Caki2 (cell line): ENCODE measurements at regions not wholly inside any gene's neighbourhood (a gene's known extent, or its start where the extent isn't known, plus 50 kb on each side); places are given as distances from the start of the nearest gene placed in this dataset.

ENCODE experiments used
- DNase-seq: peaks from one replicate; pipeline ENCODE4 v3.0.0-alpha.2; 2015; ENCODE audit warnings: low read depth
- in situ Hi-C: cut with HindIII; loops from 2 replicates; pipeline ENCODE4 v1.10.0; 2016; ENCODE audit warnings: low sequenced_read_pairs, low pct_unique_long_range_greater_than_20kb, mixed read lengths

- in situ Hi-C loops = no loop called here
Observed at GRCh38 chr15:70411143-70411863, 313.6 kb upstream of the TLE3 start.

GRCh38 chr15:70410371-70410985 is 312.8 kb upstream of the TLE3 start:
- in situ Hi-C loops = no loop called here
- DNase-seq = peak; percentile 11

More at GRCh38 chr15:70411143-70411863, 313.6 kb upstream of the TLE3 start:
- DNase-seq = peak; percentile 26

- DNase-seq = no peak
- in situ Hi-C loops = no loop called here
Observed at GRCh38 chr15:70409388-70409787, 311.7 kb upstream of the TLE3 start.

GRCh38 chr15:70407955-70408354 is 310.2 kb upstream of the TLE3 start:
- DNase-seq = no peak
- in situ Hi-C loops = no loop called here

- in situ Hi-C loops = no loop called here
- DNase-seq = no peak
Observed at GRCh38 chr15:70407336-70407670, 309.6 kb upstream of the TLE3 start.

GRCh38 chr15:70406617-70407335 is 309.1 kb upstream of the TLE3 start:
- in situ Hi-C loops = no loop called here
- DNase-seq = no peak

- in situ Hi-C loops = no loop called here
- no peak for DNase-seq
Observed at GRCh38 chr15:70401709-70402108, 304.0 kb upstream of the TLE3 start.

- in situ Hi-C loops = no loop called here
- no peak for DNase-seq
Observed at GRCh38 chr15:70400766-70401541, 303.2 kb upstream of the TLE3 start.

GRCh38 chr15:70399204-70399603 is 301.5 kb upstream of the TLE3 start:
- no peak for DNase-seq
- in situ Hi-C loops = no loop called here

GRCh38 chr15:70398694-70399093 is 301.0 kb upstream of the TLE3 start:
- no peak for DNase-seq

GRCh38 chr15:70396807-70397206 is 299.1 kb upstream of the TLE3 start:
- in situ Hi-C loops = no loop called here
- DNase-seq = no peak

More at GRCh38 chr15:70398694-70399093, 301.0 kb upstream of the TLE3 start:
- in situ Hi-C loops = no loop called here

- DNase-seq = no peak
Observed at GRCh38 chr15:70395164-70395563, 297.4 kb upstream of the TLE3 start.

GRCh38 chr15:70390723-70391122 is 293.0 kb upstream of the TLE3 start:
- in situ Hi-C loops = no loop called here

More at GRCh38 chr15:70395164-70395563, 297.4 kb upstream of the TLE3 start:
- in situ Hi-C loops = no loop called here

GRCh38 chr15:70387993-70388392 is 290.3 kb upstream of the TLE3 start:
- in situ Hi-C loops = no loop called here
- DNase-seq = no peak

More at GRCh38 chr15:70390723-70391122, 293.0 kb upstream of the TLE3 start:
- no peak for DNase-seq

- in situ Hi-C loops = no loop called here
- no peak for DNase-seq
Observed at GRCh38 chr15:70387081-70387480, 289.4 kb upstream of the TLE3 start.

GRCh38 chr15:70385711-70386110 is 288.0 kb upstream of the TLE3 start:
- in situ Hi-C loops = no loop called here
- no peak for DNase-seq

- no peak for DNase-seq
- in situ Hi-C loops = no loop called here
Observed at GRCh38 chr15:70385052-70385451, 287.3 kb upstream of the TLE3 start.

GRCh38 chr15:70383856-70384255 is 286.1 kb upstream of the TLE3 start:
- in situ Hi-C loops = no loop called here
- no peak for DNase-seq
